ENCODE measurements at regions not wholly inside any gene's neighbourhood (a gene's known extent, or its start where the extent isn't known, plus 50 kb on each side); places are given as distances from the start of the nearest gene placed in this dataset.

- TF ChIP-seq CTCF (optimal IDR thresholded peaks at IDR 0.05 in 1 of 3, IDR thresholded peaks at IDR 0.05 in 1 of 3, conservative IDR thresholded peaks at IDR 0.05 in 1 of 3; ENCODE audit: extremely low read depth in 1 of 3, insufficient read depth in 2 of 3, low read length in 3 of 3), result no peak
- TF ChIP-seq EZH2 (IDR thresholded peaks at IDR 0.05; ENCODE audit: low read length), result no peak
These were observed 1372.1 kb downstream of the EPHA7 start for GRCh38 chr6:92047152-92047850.

Measured in keratinocyte (primary cell).